NT2/D1 (cell line): ENCODE measurements at regions not wholly inside any gene's neighbourhood (a gene's known extent, or its start where the extent isn't known, plus 50 kb on each side); places are given as distances from the start of the nearest gene placed in this dataset.

Experiments used
- SUZ12 ChIP-seq: IDR thresholded peaks from 2 replicates; pipeline ENCODE4 v1.6.1; 2011; ENCODE audit not compliant: insufficient read length, insufficient read depth; ENCODE audit errors: extremely low read depth
- YY1 ChIP-seq: IDR thresholded peaks from 2 replicates; pipeline ENCODE4 v1.6.1; 2011; ENCODE audit not compliant: insufficient read length, insufficient read depth
- ZNF274 ChIP-seq: IDR thresholded peaks from 2 replicates; pipeline ENCODE4 v1.6.1; 2011; ENCODE audit warnings: mild to moderate bottlenecking, low read depth, low read length

DNA sequence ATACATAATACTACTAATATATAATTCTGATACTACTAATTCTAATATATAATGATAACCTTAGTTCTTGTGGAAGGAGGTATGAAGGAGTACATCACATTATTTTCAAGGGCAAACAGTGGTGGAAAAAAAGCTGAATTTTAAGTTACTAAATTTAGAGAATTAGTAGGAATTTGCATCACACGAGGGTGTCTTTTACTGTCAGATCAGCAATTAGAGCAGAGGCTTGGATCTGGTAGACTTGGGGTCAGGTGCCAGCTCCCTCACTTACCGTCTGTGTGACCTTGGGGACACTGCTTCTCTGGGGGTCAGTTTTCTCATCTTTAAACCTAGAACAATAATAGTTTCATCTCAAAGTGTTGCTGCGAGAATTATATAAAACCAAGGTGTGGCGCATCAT lies 114.1 kb upstream of the NEDD4L start:
- TF ChIP-seq ZNF274 (no peak), YY1 (no peak), SUZ12 (no peak)
